Ovary (tissue), 7 donors: ENCODE measurements at regions not wholly inside any gene's neighbourhood (a gene's known extent, or its start where the extent isn't known, plus 50 kb on each side); places are given as distances from the start of the nearest gene placed in this dataset.

Experiments
- DNase-seq, 5 donors: peaks; one replicate each; pipeline ENCODE4 v3.0.0-alpha.2; 2019 to 2020
- H3K27ac ChIP-seq, 2 donors: fragments of 200-600 bp; one replicate each; pipeline versions ENCODE4 v1.5.1 to v1.8.0; 2019 to 2022
- H3K27me3 ChIP-seq: fragments of 200-600 bp; one replicate; pipeline ENCODE4 v1.8.0; 2022
- H3K36me3 ChIP-seq: fragments of 200-600 bp; sonication (generic); one replicate; pipeline ENCODE4 v1.5.1; 2019
- H3K4me1 ChIP-seq: one replicate; pipeline ENCODE4 v1.8.1; 2013; ENCODE audit warnings: mild to moderate bottlenecking, moderate library complexity; ENCODE audit not compliant: insufficient read depth
- H3K4me3 ChIP-seq: fragments of 200-600 bp; sonication (generic); one replicate; pipeline ENCODE4 v1.5.1; 2017
- H3K9me3 ChIP-seq, 2 donors: fragments of 200-600 bp in 1 of 2; sonication (generic) in 1 of 2; one replicate each; pipeline versions ENCODE4 v1.5.1 to v1.8.1; 2013 to 2019; ENCODE audit warnings: mild to moderate bottlenecking in 1 of 2, moderate library complexity in 1 of 2
- CTCF ChIP-seq, 3 donors: fragments of 450-650 bp in 2 of 3; fragments of 200-600 bp in 1 of 3; IDR thresholded peaks; one replicate each; pipeline versions ENCODE4 v1.5.1 to v1.8.0; 2016 to 2022; ENCODE audit warnings: antibody characterized with exemption in 3 of 3, mild to moderate bottlenecking in 1 of 3
- EP300 ChIP-seq: sonication (generic); formaldehyde crosslinking; IDR thresholded peaks from one replicate; pipeline ENCODE4 v1.6.1; 2017; ENCODE audit warnings: antibody characterized with exemption
- POLR2A ChIP-seq: fragments of 450-650 bp; IDR thresholded peaks from one replicate; pipeline ENCODE4 v1.6.1; 2017; ENCODE audit warnings: antibody characterized with exemption, mild to moderate bottlenecking, moderate library complexity
- WGBS, 3 donors: extraction: QIAGEN DNeasy Blood & Tissue Kit in 1 of 3; methylation state at CpG; one replicate each; pipeline versions ENCODE4 v1.1.5 to v1.1.7; 2013 to 2017; 5-methylcytosine and 5-hydroxymethylcytosine counted together
- intact Hi-C, 4 donors: fragments of 100-400 bp; cut with DNase I; formaldehyde crosslinking; loops; one replicate each; pipeline versions ENCODE4 v1.11.0 to v1.15.1; 2022 to 2023
- donor health status: DM: no; HTN: no; CAD: no; lungs with moderate emphysema.
- donor health status: DM: no; HTN: no; CAD: no.
- donor health status: Bipolar disorder and iron deficiency.
- donor health status: DM: no; HTN: no; CAD: no.
- donor health status: DM: yes; HTN: yes; CAD: no.

GRCh38 chr3:3634326-3634725, 164.9 kb upstream of the LRRN1 start:
- 95 to 96% (median 95%) methylated on average over 6 of the region's 6 CpGs for WGBS, 3 donors
- H3K4me1 ChIP-seq, result no peaks in the 10 kb centered on the region
- intact Hi-C loops, result no loop called here
- no peak overlapping the region for H3K27ac ChIP-seq
- TF ChIP-seq EP300, result no peak
- TF ChIP-seq POLR2A, result no peak
- no peak for TF ChIP-seq CTCF (IDR thresholded peaks at IDR 0.05)
- DNase-seq, result no peak
- no peaks in the 10 kb centered on the region for H3K27me3 ChIP-seq
- H3K9me3 ChIP-seq, result no peaks in the 10 kb centered on the region
- no peaks in the 10 kb centered on the region for H3K36me3 ChIP-seq
- no peak overlapping the region for H3K4me3 ChIP-seq

GRCh38 chr3:3633761-3634160, 165.5 kb upstream of the LRRN1 start:
- Histone ChIP-seq H3K36me3 (no peaks in the 10 kb centered on the region), H3K9me3 (no peaks in the 10 kb centered on the region), H3K4me1 (no peaks in the 10 kb centered on the region), H3K27me3 (no peaks in the 10 kb centered on the region), H3K4me3 (no peak overlapping the region), H3K27ac (no peak overlapping the region)
- TF ChIP-seq POLR2A (no peak), EP300 (no peak)
- intact Hi-C loops, result no loop called here
- 65 to 71% (median 67%) methylated on average over 2 of the region's 2 CpGs for WGBS, 3 donors
- no peak for DNase-seq

DNA sequence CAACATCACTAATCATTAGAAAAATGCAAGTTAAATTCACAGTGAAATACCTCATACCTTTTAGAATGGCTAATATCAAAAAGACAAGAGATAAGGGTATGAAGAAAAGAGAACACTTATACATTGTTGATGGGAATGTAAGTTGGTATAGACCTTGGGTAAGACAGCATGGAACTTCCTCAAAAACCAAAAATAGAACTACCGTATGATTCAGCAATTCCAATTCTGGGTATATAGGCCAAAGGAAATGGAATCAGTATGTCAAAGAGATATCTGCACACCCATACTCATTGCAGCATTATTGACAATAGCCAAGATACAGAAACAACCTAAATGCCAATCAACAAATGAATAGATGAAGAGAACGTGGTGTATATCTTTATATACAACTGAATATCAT, 166.8 kb upstream of the LRRN1 start:
- Histone ChIP-seq H3K36me3 (no peaks in the 10 kb centered on the region), H3K9me3 (no peaks in the 10 kb centered on the region), H3K27ac (no peak overlapping the region), H3K4me3 (no peak overlapping the region), H3K27me3 (no peaks in the 10 kb centered on the region), H3K4me1 (no peaks in the 10 kb centered on the region)
- no peak for DNase-seq
- TF ChIP-seq POLR2A (no peak), CTCF (IDR thresholded peaks at IDR 0.05) (no peak), EP300 (no peak)
- WGBS, 3 donors, result 87 to 90% (median 90%) methylated on average over 2 of the region's 2 CpGs
- intact Hi-C loops, result no loop called here

GRCh38 chr3:3631114-3631513, 168.1 kb upstream of the LRRN1 start:
- TF ChIP-seq POLR2A (no peak), CTCF (IDR thresholded peaks at IDR 0.05) (no peak), EP300 (no peak)
- Histone ChIP-seq H3K4me3 (no peak overlapping the region), H3K36me3 (no peaks in the 10 kb centered on the region), H3K9me3 (no peaks in the 10 kb centered on the region), H3K27me3 (no peaks in the 10 kb centered on the region), H3K4me1 (no peaks in the 10 kb centered on the region), H3K27ac (no peak overlapping the region)
- DNase-seq, result no peak
- whole genome bisulfite sequencing, 3 donors, result 80 to 84% (median 83%) methylated on average over 4 of the region's 4 CpGs
- intact Hi-C loops, result no loop called here

DNA sequence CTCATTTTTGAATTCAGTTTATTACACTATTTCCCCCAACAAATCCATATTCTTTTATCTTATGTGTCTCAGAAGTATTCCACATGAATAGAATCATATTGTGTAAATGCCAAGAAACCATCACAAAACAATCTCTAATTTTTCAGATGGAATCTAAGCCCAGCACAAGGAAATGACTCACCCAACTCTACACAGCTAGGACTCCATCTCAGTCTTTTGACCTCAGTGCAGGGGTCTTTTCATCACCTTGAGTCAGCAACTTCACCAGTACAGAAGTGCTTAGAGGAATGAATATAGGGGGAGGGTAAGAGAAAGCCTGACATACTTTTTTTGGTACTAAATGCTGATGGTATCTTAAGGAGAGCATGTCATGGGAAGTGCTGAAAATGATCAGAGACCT, 169.3 kb upstream of the LRRN1 start:
- no peak for DNase-seq
- TF ChIP-seq CTCF (IDR thresholded peaks at IDR 0.05) (no peak), EP300 (no peak), POLR2A (no peak)
- Histone ChIP-seq H3K4me3 (no peak overlapping the region), H3K27ac (no peak overlapping the region), H3K9me3 (no peaks in the 10 kb centered on the region), H3K36me3 (no peaks in the 10 kb centered on the region), H3K27me3 (no peaks in the 10 kb centered on the region), H3K4me1 (no peaks in the 10 kb centered on the region)
- intact Hi-C loops, result no loop called here
